ENCODE measurements at regions not wholly inside any gene's neighbourhood (a gene's known extent, or its start where the extent isn't known, plus 50 kb on each side); places are given as distances from the start of the nearest gene placed in this dataset.
"Not testable (repeated sequence)": the region's sequence is repeated elsewhere in the genome, so short reads cannot be mapped to it uniquely, and the experiment has no call there.

DNA sequence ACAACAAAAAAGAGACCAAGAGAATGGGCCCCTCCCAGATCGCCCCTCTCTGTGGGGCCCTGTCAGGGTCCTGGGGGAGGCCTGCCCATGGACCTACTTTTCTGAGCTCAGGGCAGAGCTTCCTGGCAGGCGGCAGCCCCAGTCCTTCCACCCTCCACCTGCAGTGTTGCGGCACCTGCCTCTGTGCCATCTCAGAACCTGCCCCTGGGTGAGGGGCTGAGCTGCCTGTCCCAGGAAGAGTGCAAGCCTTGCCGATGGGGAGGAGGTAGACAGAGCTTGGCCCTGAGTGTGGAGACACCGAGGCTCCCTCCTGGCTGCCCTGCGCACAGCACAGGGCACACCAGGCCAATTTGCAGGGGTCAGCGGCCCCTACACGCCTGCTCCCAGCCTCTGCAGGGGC is 67.5 kb downstream of the UNCX start:
- DNase-seq (ENCODE audit: low read depth) = no peak

- no peak for DNase-seq (ENCODE audit: low read depth)
These were observed 68.0 kb downstream of the UNCX start for GRCh38 chr7:1300636-1301035.

GRCh38 chr7:1301054-1301881 is 68.6 kb downstream of the UNCX start:
- no peak for DNase-seq (ENCODE audit: low read depth)

- DNase-seq (ENCODE audit: low read depth) = no peak
These were observed 69.2 kb downstream of the UNCX start for GRCh38 chr7:1301882-1302251.

GRCh38 chr7:1302936-1303335 is 70.3 kb downstream of the UNCX start:
- DNase-seq (ENCODE audit: low read depth) = no peak

DNA sequence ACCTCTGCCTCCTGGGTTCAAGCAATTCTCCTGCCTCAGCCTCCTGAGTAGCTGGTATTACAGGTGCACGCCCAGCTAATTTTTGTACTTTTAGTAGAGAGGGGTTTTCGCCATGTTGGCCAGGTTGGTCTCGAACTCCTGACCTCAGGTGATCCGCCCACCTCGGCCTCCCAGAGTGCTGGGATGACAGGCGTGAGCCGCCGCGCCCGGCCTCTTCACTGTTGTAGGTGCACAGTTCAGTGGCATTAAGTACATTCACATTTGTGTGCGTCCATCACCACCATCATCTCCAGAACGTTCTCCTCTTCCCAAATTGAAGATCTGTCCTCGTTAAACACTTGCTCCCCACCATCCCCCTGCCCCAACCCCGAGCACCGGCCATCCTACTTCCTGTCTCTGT is 71.3 kb downstream of the UNCX start:
- not testable (repeated sequence) for DNase-seq (ENCODE audit: low read depth)

- DNase-seq (ENCODE audit: low read depth) = no peak
These were observed 73.2 kb downstream of the UNCX start for GRCh38 chr7:1305873-1306272.

GRCh38 chr7:1307828-1308227 is 75.2 kb downstream of the UNCX start:
- no peak for DNase-seq (ENCODE audit: low read depth)

DNA sequence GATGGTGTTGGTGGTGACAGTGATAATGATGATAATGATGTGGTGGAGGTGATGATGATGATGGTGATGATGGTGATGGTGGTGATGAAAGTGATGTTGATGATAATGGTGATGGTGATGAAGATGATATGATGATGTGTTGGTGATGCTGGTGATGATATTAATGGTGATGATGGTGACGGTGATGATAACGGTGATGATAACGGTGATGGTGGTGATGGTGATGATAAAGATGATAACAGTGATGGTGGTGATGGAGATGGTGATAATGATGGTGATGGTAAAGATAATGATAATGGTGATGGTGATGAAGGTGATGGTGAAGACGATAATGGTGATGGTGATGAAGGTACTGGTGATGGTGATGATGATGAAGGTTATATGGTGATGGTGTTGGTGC is 76.6 kb downstream of the UNCX start:
- DNase-seq (ENCODE audit: low read depth) = no peak

DNA sequence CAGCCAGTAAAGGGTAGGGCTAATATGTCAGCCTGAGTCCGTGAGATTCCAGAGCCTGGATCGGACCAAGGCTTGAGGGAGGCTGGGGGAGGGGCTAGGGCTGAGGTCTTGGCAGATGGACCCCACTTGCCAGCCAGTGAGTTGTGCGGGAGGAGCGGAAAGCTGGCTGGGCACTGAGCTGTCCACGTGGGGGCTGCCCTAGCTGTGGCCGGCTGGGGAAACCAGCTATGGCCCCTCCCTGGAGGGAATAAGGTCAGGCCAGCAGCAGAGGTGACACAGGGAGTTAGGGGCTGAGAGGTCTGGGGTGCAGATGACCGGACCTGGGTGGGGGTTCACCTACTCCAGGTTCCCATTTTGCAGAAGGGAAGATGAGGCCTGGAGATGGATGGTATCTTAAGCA is 77.3 kb downstream of the UNCX start:
- DNase-seq (ENCODE audit: low read depth) = no peak

- DNase-seq (ENCODE audit: low read depth) = no peak
These were observed 78.3 kb downstream of the UNCX start for GRCh38 chr7:1310936-1311335.

DNA sequence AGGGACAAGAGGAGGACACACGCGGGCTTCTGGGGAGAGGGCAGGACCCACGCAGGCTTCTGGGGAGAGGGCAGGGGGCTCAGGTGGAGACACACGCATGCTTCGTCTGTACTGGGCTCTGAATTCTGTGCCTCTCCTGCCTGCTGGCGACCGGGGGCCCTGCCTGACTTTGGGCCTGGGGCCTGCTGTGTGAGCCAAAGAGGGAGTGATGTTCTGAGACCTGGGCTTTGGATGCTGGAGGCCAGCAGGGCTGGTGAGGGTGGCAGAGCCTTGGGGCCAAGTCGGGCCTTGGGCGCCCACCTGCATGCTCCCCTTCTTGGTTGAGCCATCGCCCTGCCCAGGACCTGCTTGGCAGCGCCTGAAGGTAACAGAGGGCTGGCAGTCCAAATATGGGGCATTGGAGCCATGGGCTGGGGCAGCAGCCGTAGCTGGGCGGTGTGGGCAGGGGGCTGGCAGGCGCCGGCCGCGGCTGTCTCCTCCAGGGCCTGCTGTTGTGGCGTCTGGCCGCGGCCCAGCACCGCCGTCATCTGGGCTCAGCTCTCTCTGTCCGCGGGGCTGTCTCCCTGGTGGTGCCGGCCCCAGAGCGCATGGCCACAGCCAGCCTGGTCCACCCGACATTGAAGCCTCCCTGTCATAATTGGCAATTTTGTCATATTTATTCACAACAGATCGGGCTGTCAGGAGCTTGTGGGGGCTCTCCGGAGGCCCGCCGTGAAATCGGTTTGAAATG is 78.9 kb downstream of the UNCX start:
- no peak for DNase-seq (ENCODE audit: low read depth)

DNA sequence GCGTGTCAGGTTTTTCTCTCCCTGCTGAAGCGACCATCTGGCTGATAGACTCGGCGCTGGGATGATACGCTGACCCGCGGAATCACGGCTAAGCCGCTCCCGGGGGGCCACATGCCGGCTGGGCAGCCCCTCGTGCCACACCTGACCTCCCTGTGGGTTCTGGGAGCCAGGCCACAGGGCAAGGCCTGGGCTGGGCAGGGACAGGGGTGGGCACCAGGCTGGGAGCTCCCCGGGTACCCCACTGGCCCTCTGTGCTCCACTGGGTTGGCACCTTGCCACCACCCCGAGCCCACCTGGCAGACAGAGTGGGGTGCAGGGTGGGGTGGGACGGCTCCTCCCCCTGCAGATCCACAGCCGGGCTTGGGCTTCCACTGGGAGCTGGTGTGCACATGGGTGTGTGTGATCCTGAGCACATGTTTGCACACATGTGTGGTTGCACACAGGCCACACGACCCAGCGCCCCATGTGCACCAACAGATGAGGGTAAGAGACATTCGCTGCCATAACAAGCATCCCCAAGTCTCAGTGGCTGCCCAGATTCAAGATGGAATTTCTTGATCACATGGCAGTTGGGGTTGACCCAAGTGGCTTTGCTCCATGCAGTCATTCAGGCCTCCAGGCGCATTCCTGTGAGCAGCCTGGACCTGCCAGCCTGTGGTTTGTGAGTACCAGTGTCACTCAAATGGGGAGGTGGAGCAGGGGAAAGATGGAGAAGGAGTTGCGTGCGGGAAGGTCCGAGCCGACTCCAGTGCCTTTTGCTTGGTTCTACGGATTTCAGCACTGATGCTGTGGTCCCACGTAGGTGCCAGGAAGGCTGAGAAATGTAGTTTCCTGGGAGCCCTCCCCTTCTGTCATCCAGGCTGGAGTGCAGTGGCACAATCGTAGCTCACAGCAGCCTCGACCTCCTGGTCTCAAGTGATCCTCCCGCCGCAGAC is 79.7 kb downstream of the UNCX start:
- DNase-seq (ENCODE audit: low read depth) = no peak

DNA sequence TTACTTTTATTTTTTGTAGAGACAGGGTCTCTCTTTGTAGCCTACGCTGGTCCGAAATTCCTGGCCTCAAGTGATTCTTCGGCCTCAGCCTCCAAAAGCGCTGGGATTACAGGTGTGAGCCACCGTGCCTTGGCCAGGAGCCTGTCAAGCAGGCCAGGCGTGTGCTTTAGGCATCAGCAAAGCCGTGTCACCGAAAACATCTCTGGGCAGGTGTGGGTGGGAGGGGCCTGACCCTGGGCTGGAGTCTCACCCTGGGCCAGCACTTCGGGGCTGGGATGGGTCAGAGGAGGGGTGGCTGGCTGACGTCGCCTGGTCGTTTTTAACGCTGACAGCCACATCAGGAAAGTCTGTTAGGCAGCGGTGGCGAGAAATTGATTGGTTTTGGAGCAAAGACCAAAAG is 80.9 kb downstream of the UNCX start:
- DNase-seq (ENCODE audit: low read depth) = no peak

- no peak for DNase-seq (ENCODE audit: low read depth)
These were observed 81.6 kb downstream of the UNCX start for GRCh38 chr7:1314021-1314907.

GRCh38 chr7:1314908-1315450 is 82.3 kb downstream of the UNCX start:
- no peak for DNase-seq (ENCODE audit: low read depth)

GRCh38 chr7:1316086-1316485 is 83.4 kb downstream of the UNCX start:
- no peak for DNase-seq (ENCODE audit: low read depth)

DNA sequence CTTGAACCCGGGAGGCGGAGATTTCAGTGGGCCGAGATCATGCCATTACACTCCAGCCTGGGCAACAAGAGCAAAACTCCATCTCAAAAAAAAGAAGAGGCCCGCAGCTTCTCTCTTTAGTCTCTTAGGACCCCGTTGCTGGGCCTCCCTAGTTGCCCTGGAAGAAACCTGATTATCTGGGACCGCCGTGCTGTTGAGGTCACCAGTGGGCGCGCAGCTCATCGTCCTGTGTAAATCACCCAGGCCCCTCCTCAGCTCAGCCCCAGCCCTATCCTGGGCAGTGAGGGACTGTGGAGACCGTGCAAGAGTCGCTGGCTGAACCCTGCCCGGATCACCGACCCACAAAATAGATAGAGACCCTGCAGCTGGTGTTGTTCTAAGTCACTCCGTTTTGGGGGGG is 85.0 kb downstream of the UNCX start:
- no peak for DNase-seq (ENCODE audit: low read depth)

GRCh38 chr7:1318051-1318450 is 85.4 kb downstream of the UNCX start:
- DNase-seq (ENCODE audit: low read depth) = no peak

- DNase-seq (ENCODE audit: low read depth) = no peak
These were observed 86.0 kb downstream of the UNCX start for GRCh38 chr7:1318661-1319060.

GRCh38 chr7:1320616-1321240 is 88.1 kb downstream of the UNCX start:
- no peak for DNase-seq (ENCODE audit: low read depth)

Measured in activated T-cell treated with anti-CD3 and anti-CD28 coated beads for 48 hours (primary cell).